Hippocampal formation (tissue), 2 donors: ENCODE measurements at regions not wholly inside any gene's neighbourhood (a gene's known extent, or its start where the extent isn't known, plus 50 kb on each side); places are given as distances from the start of the nearest gene placed in this dataset.

Source experiments
- DNase-seq, 2 donors: peaks; one replicate each; lab custom pipeline; 2025; lab: John Stamatoyannopoulos, UW

DNA sequence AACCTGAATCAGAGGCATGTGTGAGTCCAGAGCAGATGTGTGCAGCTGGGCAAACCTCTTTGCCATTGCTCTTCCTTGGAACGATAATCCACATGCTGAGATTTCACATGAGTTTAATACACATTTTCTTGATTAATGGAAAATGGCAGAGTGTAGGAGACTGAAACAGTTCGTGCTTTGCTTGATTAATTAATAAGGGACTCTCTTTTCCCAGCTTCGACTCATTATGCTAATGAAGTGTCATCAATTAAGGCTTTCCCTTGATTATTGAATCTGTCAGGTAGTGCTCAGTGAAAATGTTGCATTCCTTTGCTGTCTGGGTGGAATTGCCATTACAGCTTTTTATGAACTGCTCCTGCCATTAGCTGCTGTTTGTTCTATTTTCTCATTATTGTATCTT is 487.7 kb upstream of the NOVA1 start:
- DNase-seq, result no peak

- no peak for DNase-seq
Measured at GRCh38 chr14:27090716-27091115, 492.9 kb upstream of the NOVA1 start.

GRCh38 chr14:27091973-27092372 is 494.1 kb upstream of the NOVA1 start:
- no peak for DNase-seq

GRCh38 chr14:27096091-27096490 is 498.3 kb upstream of the NOVA1 start:
- DNase-seq, result no peak

GRCh38 chr14:27098451-27098850 is 500.6 kb upstream of the NOVA1 start:
- DNase-seq, result no peak

GRCh38 chr14:27114180-27114579 is 516.3 kb upstream of the NOVA1 start:
- no peak for DNase-seq

DNA sequence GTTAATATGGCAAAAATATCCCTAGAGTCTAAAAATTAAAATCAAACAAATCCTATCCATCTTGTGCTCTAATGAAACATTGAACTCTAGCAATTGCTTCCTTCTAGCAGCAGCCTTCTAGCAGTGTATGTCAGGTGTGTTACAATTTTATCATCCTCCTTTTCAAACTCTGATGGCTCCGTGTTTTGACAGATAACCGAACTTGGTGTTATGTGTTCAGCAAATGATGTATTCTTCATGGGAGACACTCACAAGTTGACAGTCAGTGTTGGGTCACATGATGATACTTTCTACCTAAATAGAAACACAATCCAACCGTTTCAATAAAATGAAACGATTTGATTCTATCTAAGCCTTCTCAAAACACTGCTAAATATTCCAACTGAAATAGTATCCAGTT is 525.3 kb upstream of the NOVA1 start:
- no peak for DNase-seq

DNA sequence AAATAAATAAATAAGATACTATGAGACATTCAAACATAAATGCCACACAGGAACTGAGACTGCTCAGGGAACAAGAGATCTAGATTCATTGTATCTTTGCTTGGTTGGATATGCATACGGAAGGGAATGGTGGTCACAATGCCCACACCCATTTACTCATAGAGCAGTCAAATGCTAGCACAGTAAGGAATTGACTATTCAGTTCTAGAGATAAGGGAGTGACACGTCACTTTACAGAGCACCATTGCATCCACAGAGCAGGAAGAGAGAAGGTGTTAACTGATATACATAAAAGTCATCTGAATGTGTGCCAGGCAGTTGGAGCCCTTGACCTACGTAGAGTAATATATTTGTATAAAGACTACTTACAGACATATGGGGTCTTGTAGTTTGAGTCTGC is 530.0 kb upstream of the NOVA1 start:
- DNase-seq, result no peak

GRCh38 chr14:27134200-27134599 is 536.4 kb upstream of the NOVA1 start:
- DNase-seq, result no peak

GRCh38 chr14:27145170-27145569 is 547.3 kb upstream of the NOVA1 start:
- no peak for DNase-seq

DNA sequence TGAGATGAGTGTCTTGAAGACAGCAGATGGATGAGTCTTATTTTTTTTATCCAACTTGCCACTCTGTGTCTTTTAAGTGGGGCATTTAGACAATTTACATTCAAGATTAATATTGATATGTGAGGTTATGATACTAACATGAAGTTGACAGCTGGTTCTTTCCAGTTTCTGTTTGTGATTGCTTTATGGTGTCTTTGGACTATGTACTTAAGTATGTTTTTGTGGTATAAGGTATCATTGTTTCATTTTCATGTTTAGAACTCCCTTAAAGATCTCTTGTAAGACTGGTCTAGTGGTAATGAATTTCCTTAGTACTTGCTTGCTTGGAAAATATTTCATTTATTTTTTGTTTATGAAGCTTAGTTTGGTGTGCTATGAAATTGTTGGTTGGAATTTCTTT is 550.3 kb upstream of the NOVA1 start:
- no peak for DNase-seq

GRCh38 chr14:27164139-27164538 is 566.3 kb upstream of the NOVA1 start:
- no peak for DNase-seq

GRCh38 chr14:27175489-27175888 is 577.7 kb upstream of the NOVA1 start:
- DNase-seq, result no peak

DNA sequence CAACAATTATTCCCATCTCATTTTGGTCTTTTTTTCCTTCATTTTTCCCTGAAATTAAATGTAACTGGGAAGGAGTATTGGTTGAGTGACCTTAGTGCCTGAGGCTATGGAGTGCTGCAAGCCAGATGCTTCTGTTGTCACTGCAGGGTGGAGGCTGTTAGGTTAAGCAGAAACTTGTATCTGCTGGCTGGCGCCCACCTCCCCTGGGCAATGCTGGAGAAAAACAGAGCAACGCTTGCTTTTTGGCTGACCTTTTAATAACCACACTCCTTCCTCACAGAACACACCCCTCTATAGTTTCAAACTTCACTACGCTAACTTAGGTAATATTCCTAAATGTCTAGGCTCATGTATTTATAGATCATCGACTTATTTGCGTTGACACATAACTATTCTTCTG is 583.5 kb upstream of the NOVA1 start:
- no peak for DNase-seq

GRCh38 chr14:27184427-27184826 is 586.6 kb upstream of the NOVA1 start:
- DNase-seq, result no peak

DNA sequence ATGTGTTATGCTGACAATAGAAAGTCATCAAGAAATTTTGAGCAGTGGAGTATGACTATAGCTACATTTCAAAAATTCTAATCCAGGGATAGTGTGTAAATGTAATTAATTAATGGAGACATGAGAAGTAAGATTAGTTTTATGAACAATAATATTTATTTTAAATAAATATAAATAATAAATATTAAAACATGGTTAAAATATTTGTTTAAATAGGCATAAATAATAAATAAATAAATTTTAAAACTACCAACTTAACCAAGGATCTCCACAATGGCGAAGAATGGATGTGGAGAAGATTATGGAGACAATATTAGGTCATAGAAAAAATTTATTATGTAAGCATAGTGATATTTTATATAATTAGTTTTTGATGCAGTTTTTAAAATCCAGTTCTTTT is 588.2 kb upstream of the NOVA1 start:
- DNase-seq, result no peak

GRCh38 chr14:27187136-27187535 is 589.3 kb upstream of the NOVA1 start:
- DNase-seq, result no peak

DNA sequence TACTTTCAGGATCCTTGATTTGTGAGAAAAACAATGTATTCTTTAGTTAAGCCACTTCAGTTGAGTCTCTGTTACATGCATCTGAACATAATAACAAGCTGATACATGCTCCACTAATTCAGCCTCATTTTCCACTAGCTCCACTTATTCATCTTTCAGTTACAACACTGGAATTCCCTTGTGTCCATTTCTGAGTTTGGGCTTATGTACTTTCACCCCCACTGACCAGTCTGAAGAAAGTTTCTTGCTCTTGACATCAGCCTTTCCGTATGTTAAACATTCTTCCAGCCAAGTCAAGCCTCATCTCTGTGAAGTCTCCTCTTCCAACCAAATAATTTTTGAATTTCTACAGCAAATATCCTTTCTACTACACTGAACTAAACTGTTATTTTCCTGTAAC is 592.5 kb upstream of the NOVA1 start:
- DNase-seq, result no peak

- no peak for DNase-seq
Measured at GRCh38 chr14:27199272-27199671, 601.4 kb upstream of the NOVA1 start.

GRCh38 chr14:27205036-27205435 is 607.2 kb upstream of the NOVA1 start:
- no peak for DNase-seq

GRCh38 chr14:27211741-27212140 is 613.9 kb upstream of the NOVA1 start:
- no peak for DNase-seq

- DNase-seq, result no peak
Measured at GRCh38 chr14:27222671-27223070, 624.8 kb upstream of the NOVA1 start.

GRCh38 chr14:27223906-27224305 is 626.1 kb upstream of the NOVA1 start:
- DNase-seq, result no peak

DNA sequence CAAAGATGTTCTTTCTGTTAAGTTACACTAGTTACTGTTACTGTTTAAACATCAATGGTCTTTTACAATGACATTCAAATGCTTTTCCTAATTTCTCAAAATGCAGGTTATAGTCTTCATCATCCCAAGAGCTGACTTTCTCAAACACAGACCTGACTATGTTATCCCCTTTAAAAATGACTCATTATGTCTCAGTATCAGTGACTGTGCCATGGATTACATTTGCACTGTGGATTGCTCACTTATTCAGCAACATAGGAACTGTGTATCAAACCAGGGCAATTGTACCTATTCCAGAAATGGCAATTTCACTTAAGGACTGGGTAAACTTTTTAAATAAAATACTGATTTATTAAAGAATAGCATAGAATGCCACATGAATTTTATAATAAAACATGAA is 630.2 kb upstream of the NOVA1 start:
- no peak for DNase-seq

GRCh38 chr14:27234331-27234730 is 636.5 kb upstream of the NOVA1 start:
- no peak for DNase-seq
